Coronary artery (tissue), 2 donors: ENCODE measurements at regions not wholly inside any gene's neighbourhood (a gene's known extent, or its start where the extent isn't known, plus 50 kb on each side); places are given as distances from the start of the nearest gene placed in this dataset.

Source experiments
- DNase-seq: peaks from one replicate; pipeline ENCODE4 v3.0.0-alpha.2; 2017; ENCODE audit warnings: low spot score
- H3K27ac ChIP-seq, 2 donors: fragments of 200-600 bp; sonication (generic); one replicate each; pipeline ENCODE4 v1.5.1; 2016 to 2019
- H3K4me3 ChIP-seq: fragments of 200-600 bp; sonication (generic); 2 replicates; pipeline ENCODE4 v1.5.1; 2016; ENCODE audit warnings: mild to moderate bottlenecking, moderate library complexity
- CTCF ChIP-seq: fragments of 200-600 bp; sonication (generic); IDR thresholded peaks from one replicate; pipeline ENCODE4 v1.5.1; 2019; ENCODE audit warnings: antibody characterized with exemption

- no peak for TF ChIP-seq CTCF
- H3K27ac ChIP-seq: no peak overlapping the region
- no peak for DNase-seq
- no peak overlapping the region for H3K4me3 ChIP-seq
Measured at GRCh38 chr11:15903246-15903645, 453.1 kb downstream of the SOX6 start.

GRCh38 chr11:15905366-15906104 is 450.8 kb downstream of the SOX6 start:
- no peak overlapping the region for H3K27ac ChIP-seq
- DNase-seq: no peak
- no peak overlapping the region for H3K4me3 ChIP-seq
- TF ChIP-seq CTCF: no peak

GRCh38 chr11:15906481-15907035 is 449.8 kb downstream of the SOX6 start:
- no peak for TF ChIP-seq CTCF
- no peak overlapping the region for H3K4me3 ChIP-seq
- no peak overlapping the region for H3K27ac ChIP-seq
- DNase-seq: no peak

GRCh38 chr11:15907806-15908205 is 448.5 kb downstream of the SOX6 start:
- TF ChIP-seq CTCF: no peak
- no peak for DNase-seq
- Histone ChIP-seq H3K27ac (no peak overlapping the region), H3K4me3 (no peak overlapping the region)

- TF ChIP-seq CTCF: no peak
- Histone ChIP-seq H3K4me3 (no peak overlapping the region), H3K27ac (no peak overlapping the region)
- no peak for DNase-seq
Measured at GRCh38 chr11:15909937-15910598, 446.3 kb downstream of the SOX6 start.

- no peak overlapping the region for H3K4me3 ChIP-seq
- no peak overlapping the region for H3K27ac ChIP-seq
- TF ChIP-seq CTCF: no peak
- no peak for DNase-seq
Measured at GRCh38 chr11:15910761-15911160, 445.6 kb downstream of the SOX6 start.
